VCaP (cell line): ENCODE measurements at regions not wholly inside any gene's neighbourhood (a gene's known extent, or its start where the extent isn't known, plus 50 kb on each side); places are given as distances from the start of the nearest gene placed in this dataset.
"Not testable (repeated sequence)": the region's sequence is repeated elsewhere in the genome, so short reads cannot be mapped to it uniquely, and the experiment has no call there.

Source experiments
- H3K27ac ChIP-seq: fragments of 450-650 bp; 2 replicates; pipeline ENCODE4 v1.5.1; 2017
- CTCF ChIP-seq: fragments of 450-650 bp; conservative IDR thresholded peaks from 2 replicates; pipeline ENCODE4 v1.5.1; 2017; ENCODE audit warnings: mild to moderate bottlenecking, moderate library complexity

GRCh38 chr7:26951407-26951950 is 87.1 kb upstream of the SKAP2 start:
- no peak overlapping the region for H3K27ac ChIP-seq
- TF ChIP-seq CTCF: no peak

GRCh38 chr7:26950889-26951288 is 86.5 kb upstream of the SKAP2 start:
- TF ChIP-seq CTCF: no peak
- no peak overlapping the region for H3K27ac ChIP-seq

GRCh38 chr7:26949319-26949718 is 84.9 kb upstream of the SKAP2 start:
- TF ChIP-seq CTCF: no peak
- H3K27ac ChIP-seq: no peak overlapping the region

GRCh38 chr7:26948617-26949118 is 84.3 kb upstream of the SKAP2 start:
- no peak for TF ChIP-seq CTCF
- H3K27ac ChIP-seq: no peak overlapping the region; the same call in 1 of the 2 replicates

GRCh38 chr7:26944501-26945358 is 80.3 kb upstream of the SKAP2 start:
- no peak overlapping the region for H3K27ac ChIP-seq
- TF ChIP-seq CTCF: no peak

GRCh38 chr7:26937939-26938623 is 73.7 kb upstream of the SKAP2 start:
- H3K27ac ChIP-seq: peak overlapping the region; percentile 51
- TF ChIP-seq CTCF: no peak

GRCh38 chr7:26937306-26937705 is 72.9 kb upstream of the SKAP2 start:
- peak overlapping the region; percentile 51 for H3K27ac ChIP-seq
- no peak for TF ChIP-seq CTCF

GRCh38 chr7:26932616-26933015 is 68.2 kb upstream of the SKAP2 start:
- not testable (repeated sequence) for H3K27ac ChIP-seq
